Lower lobe of right lung (tissue), 2 donors: ENCODE measurements at regions not wholly inside any gene's neighbourhood (a gene's known extent, or its start where the extent isn't known, plus 50 kb on each side); places are given as distances from the start of the nearest gene placed in this dataset.
A peak's percentile ranks its signal among the peaks of the same experiment; 100 is the strongest.

Source experiments
- ATAC-seq, 2 donors: fragments of 200-7000 bp; cut with Tn5 transposase; one replicate each; pipeline ENCODE4 v1.9.1; 2020 to 2022; ENCODE audit warnings: mild to moderate bottlenecking in 2 of 2, moderate library complexity in 2 of 2
- DNase-seq: peaks from one replicate; pipeline ENCODE4 v3.0.0-alpha.2; 2020
- H3K27ac ChIP-seq: fragments of 200-600 bp; one replicate; pipeline ENCODE4 v1.8.0; 2022
- H3K27me3 ChIP-seq: fragments of 200-600 bp; one replicate; pipeline ENCODE4 v1.8.0; 2022; ENCODE audit warnings: low read depth
- H3K36me3 ChIP-seq: fragments of 200-600 bp; one replicate; pipeline ENCODE4 v1.8.0; 2022; ENCODE audit warnings: mild to moderate bottlenecking
- H3K4me1 ChIP-seq: fragments of 200-600 bp; one replicate; pipeline ENCODE4 v1.8.0; 2022
- H3K4me3 ChIP-seq: fragments of 200-600 bp; one replicate; pipeline ENCODE4 v1.8.0; 2022; ENCODE audit warnings: mild to moderate bottlenecking
- H3K9me3 ChIP-seq: fragments of 200-600 bp; one replicate; pipeline ENCODE4 v1.8.0; 2022
- intact Hi-C: fragments of 100-400 bp; cut with DNase I; formaldehyde crosslinking; loops from one replicate; pipeline ENCODE4 v1.11.0; 2022
- TF ChIP-seq, protein P1 (sequence below): fragments of 200-600 bp; IDR thresholded peaks from one replicate; pipeline ENCODE4 v1.8.0; 2022; ENCODE audit warnings: antibody characterized with exemption, mild to moderate bottlenecking
- donor health status: DM: no; HTN: yes; CAD: no; lungs with severe emphysema.

DNA sequence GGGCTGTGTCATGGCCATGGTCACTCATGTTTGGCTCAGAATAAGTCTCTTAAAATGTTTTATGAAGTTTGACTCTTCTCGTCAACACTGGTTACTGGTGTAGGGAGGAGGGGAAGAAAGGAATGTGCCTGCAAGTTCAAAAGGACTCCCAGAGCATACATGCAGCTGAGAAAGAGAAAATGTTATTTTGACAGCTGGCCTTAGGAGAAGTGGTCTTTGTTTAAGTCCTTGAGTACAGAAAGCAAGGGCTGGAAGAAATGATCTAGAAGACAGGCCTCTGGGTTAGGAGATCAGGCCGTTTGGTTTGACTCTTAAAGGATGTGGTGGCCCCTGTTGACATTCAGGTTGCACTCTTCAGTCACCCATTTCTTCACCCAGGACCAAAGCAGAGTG lies 245.5 kb downstream of the REEP3 start:
- Histone ChIP-seq H3K27ac (no peak overlapping the region), H3K4me3 (no peak overlapping the region), H3K27me3 (no peaks in the 10 kb centered on the region), H3K4me1 (peaks cover 5% of the 10 kb centered on the region), H3K9me3 (no peaks in the 10 kb centered on the region), H3K36me3 (no peaks in the 10 kb centered on the region)
- ATAC-seq (no peak), DNase-seq (no peak)
- TF ChIP-seq, protein P1, sequence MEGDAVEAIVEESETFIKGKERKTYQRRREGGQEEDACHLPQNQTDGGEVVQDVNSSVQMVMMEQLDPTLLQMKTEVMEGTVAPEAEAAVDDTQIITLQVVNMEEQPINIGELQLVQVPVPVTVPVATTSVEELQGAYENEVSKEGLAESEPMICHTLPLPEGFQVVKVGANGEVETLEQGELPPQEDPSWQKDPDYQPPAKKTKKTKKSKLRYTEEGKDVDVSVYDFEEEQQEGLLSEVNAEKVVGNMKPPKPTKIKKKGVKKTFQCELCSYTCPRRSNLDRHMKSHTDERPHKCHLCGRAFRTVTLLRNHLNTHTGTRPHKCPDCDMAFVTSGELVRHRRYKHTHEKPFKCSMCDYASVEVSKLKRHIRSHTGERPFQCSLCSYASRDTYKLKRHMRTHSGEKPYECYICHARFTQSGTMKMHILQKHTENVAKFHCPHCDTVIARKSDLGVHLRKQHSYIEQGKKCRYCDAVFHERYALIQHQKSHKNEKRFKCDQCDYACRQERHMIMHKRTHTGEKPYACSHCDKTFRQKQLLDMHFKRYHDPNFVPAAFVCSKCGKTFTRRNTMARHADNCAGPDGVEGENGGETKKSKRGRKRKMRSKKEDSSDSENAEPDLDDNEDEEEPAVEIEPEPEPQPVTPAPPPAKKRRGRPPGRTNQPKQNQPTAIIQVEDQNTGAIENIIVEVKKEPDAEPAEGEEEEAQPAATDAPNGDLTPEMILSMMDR: no peak
- intact Hi-C loops: no loop called here

DNA sequence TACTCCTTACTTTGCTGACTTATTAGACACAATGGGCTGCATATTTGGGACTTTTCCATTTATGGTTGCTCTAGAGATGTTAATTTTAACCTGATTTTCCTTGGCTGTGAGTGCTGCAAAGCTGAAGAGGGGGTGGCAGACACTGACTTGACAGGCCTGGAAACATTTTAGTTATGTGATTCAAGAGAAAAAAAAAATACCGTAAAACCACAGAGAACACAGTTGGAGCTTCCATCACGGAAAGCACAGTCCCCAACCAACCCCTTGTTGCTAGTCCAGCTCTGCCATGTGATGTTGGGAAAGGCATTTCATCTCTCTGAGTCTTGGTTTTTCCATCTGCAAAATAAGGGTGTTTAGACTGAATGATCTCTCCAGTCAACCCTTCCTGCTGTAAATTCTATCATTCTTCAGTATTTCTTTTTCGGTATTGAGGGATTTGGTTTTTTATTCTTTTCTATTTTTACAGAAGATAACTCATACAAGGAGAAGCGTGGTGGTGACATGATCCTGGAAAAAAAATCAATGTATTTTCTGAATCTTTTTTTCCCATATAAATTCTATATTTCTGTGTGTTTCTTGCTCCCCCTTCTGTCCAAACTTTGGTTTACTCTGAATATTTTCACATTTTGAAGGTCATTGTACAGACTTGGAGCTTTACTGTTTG lies 246.1 kb downstream of the REEP3 start:
- Histone ChIP-seq H3K27me3 (no peaks in the 10 kb centered on the region), H3K9me3 (no peaks in the 10 kb centered on the region), H3K27ac (no peak overlapping the region), H3K36me3 (no peaks in the 10 kb centered on the region), H3K4me1 (peaks cover 5% of the 10 kb centered on the region), H3K4me3 (no peak overlapping the region)
- ATAC-seq: no peak
- DNase-seq: no peak
- intact Hi-C loops: no loop called here
- TF ChIP-seq, protein P1: peak; percentile 24

DNA sequence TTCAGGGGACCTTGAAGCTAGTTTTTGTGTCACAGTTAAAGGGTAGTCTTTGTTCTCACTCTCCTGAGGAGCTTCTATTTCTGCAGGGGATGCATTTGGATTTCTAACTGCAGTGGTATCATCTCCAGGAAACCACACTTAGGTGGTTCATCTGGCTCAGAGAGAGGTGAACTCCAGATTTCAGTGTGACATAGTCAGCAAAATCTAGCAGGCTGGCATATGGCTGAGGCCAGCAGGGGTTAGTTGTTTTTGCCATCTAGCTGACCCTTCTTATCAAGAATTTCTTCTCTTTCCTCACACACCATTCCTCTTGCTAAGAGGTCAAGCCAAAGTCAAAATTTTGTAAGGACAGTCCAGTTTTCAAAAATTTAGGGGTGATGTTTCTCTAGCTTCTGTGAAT lies 248.2 kb downstream of the REEP3 start:
- TF ChIP-seq, protein P1: no peak
- Histone ChIP-seq H3K27ac (no peak overlapping the region), H3K9me3 (no peaks in the 10 kb centered on the region), H3K4me1 (peaks cover 5% of the 10 kb centered on the region), H3K4me3 (no peak overlapping the region), H3K36me3 (no peaks in the 10 kb centered on the region), H3K27me3 (no peaks in the 10 kb centered on the region)
- intact Hi-C loops: no loop called here
- DNase-seq (no peak), ATAC-seq (no peak)

DNA sequence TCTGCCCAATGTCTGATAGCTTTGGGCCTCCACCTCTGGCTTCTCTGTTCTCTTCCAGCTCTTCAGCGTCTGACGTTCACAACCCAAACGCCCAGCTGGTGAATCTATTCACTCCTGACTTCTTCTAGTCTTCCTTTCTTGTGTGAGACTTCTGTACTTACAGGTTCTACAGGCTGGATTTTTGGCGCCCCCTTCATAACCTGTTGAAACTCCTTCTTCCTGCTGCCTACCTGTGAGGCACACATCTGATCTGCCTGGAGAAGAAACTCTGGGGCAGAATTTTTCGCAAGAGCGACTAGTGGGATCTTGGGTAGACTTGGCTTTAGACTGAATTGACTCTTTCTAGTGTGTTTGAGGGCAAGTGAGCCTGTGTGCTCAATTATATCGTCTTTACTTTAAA lies 249.3 kb downstream of the REEP3 start:
- no peak overlapping the region for H3K27ac ChIP-seq
- no peaks in the 10 kb centered on the region for H3K9me3 ChIP-seq
- H3K27me3 ChIP-seq: no peaks in the 10 kb centered on the region
- no peaks in the 10 kb centered on the region for H3K36me3 ChIP-seq
- no peak overlapping the region for H3K4me3 ChIP-seq
- H3K4me1 ChIP-seq: peaks cover 5% of the 10 kb centered on the region
- TF ChIP-seq, protein P1: no peak
- no peak for ATAC-seq
- DNase-seq: no peak
- intact Hi-C loops: no loop called here

DNA sequence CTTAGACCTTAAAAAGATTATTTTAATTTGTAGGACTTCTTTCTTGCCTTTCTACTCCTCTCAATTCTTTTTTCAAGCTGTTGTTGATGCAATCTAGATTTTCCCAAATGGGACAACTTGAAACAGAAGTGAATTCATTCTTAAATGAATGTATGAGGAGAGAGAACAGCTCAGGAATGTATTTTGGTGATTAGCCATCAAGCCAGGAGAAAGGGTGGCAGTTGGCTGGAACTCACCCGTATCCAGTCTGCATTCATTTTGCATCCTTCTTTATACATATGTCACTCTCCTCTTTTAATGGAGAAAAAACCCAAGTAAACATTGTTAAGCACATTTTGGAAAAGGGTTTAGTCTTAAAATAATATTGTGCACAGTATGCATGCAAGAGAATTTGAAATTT lies 251.3 kb downstream of the REEP3 start:
- Histone ChIP-seq H3K27me3 (no peaks in the 10 kb centered on the region), H3K36me3 (no peaks in the 10 kb centered on the region), H3K4me3 (no peak overlapping the region), H3K27ac (no peak overlapping the region), H3K9me3 (no peaks in the 10 kb centered on the region), H3K4me1 (peaks cover 2% of the 10 kb centered on the region)
- no peak for DNase-seq
- intact Hi-C loops: no loop called here
- ATAC-seq: no peak
- TF ChIP-seq, protein P1: no peak
